ENCODE measurements at regions not wholly inside any gene's neighbourhood (a gene's known extent, or its start where the extent isn't known, plus 50 kb on each side); places are given as distances from the start of the nearest gene placed in this dataset.

DNA sequence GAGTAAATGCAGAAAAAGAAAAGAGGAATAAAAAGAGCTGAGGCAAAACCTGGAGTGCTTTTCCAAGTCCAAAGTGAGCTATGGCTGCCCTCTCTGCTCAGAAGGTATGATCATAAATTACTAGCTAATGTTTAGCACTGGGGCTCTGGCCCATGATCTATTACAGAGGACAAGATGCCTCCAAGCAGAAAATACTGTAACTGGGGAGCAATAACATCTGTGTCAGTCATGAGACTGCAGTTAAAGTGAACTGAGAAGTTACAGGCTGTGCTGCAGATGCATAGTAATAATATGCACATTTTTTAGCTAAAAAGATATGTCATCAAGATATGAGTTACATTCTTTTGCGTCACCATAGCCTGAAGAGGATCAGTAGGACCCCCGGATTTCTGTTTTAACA is 209.4 kb upstream of the RBBP8 start:
- TF ChIP-seq, protein P1, sequence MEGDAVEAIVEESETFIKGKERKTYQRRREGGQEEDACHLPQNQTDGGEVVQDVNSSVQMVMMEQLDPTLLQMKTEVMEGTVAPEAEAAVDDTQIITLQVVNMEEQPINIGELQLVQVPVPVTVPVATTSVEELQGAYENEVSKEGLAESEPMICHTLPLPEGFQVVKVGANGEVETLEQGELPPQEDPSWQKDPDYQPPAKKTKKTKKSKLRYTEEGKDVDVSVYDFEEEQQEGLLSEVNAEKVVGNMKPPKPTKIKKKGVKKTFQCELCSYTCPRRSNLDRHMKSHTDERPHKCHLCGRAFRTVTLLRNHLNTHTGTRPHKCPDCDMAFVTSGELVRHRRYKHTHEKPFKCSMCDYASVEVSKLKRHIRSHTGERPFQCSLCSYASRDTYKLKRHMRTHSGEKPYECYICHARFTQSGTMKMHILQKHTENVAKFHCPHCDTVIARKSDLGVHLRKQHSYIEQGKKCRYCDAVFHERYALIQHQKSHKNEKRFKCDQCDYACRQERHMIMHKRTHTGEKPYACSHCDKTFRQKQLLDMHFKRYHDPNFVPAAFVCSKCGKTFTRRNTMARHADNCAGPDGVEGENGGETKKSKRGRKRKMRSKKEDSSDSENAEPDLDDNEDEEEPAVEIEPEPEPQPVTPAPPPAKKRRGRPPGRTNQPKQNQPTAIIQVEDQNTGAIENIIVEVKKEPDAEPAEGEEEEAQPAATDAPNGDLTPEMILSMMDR (IDR thresholded peaks at IDR 0.05; ENCODE audit: insufficient read depth, low read length, poor library complexity, severe bottlenecking) = no peak
- H3K36me3 ChIP-seq (ENCODE audit: control insufficient read depth, insufficient read depth, low read length) = no peaks in the 10 kb centered on the region
- DNase-seq (ENCODE audit: extremely low read depth, insufficient read length) = no peak
- H3K27me3 ChIP-seq (replicated peaks; ENCODE audit: control insufficient read depth, insufficient read depth, low read length) = no peaks in the 10 kb centered on the region
- no peak overlapping the region for H3K4me3 ChIP-seq (replicated peaks; ENCODE audit: low read depth, low read length)

DNA sequence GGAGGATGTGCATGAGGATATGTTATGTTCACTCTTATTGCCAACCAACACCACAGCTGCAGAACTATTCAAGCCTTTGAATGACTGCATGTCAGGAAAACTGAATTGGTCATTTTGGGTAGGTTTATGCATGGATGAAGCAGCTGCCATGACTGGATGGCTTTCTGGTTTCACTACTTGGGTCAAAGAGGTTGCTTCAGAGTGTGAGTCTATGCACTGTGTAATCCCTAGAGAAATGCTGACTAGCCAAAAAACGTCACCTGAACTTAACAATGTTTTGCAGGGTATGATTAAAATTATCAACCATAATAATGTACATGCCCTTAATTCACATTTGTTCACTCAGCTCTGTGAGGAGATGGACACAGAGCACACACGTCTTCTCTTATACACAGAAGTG is 206.7 kb upstream of the RBBP8 start:
- Histone ChIP-seq H3K27me3 (replicated peaks; ENCODE audit: control insufficient read depth, insufficient read depth, low read length) (no peaks in the 10 kb centered on the region), H3K4me3 (replicated peaks; ENCODE audit: low read depth, low read length) (no peak overlapping the region)

DNA sequence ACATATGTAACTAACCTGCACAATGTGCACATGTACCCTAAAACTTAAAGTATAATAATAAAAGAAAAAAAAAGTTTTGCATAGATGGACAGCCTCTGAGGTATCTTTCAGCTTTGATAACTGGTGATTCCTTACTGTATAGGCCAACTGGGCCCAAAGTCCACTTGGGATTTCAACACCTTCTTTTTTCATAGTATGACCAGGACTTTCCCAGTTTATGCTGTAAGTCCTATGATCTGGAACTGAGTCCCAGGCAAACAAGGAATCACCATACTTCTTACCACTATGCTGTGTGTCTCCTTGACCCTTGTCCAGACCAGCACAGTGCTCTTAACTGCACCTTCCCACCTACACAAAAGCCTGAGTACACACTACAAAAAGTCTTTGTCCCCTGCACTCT is 205.1 kb upstream of the RBBP8 start:
- no peak for DNase-seq (ENCODE audit: extremely low read depth, insufficient read length)
- TF ChIP-seq, protein P1 (IDR thresholded peaks at IDR 0.05; ENCODE audit: insufficient read depth, low read length, poor library complexity, severe bottlenecking) = no peak
- Histone ChIP-seq H3K4me3 (replicated peaks; ENCODE audit: low read depth, low read length) (no peak overlapping the region), H3K36me3 (ENCODE audit: control insufficient read depth, insufficient read depth, low read length) (no peaks in the 10 kb centered on the region), H3K27me3 (replicated peaks; ENCODE audit: control insufficient read depth, insufficient read depth, low read length) (no peaks in the 10 kb centered on the region)

More for the DNA sequence above, 206.7 kb upstream of the RBBP8 start:
- H3K36me3 ChIP-seq (ENCODE audit: control insufficient read depth, insufficient read depth, low read length) = no peaks in the 10 kb centered on the region
- no peak for DNase-seq (ENCODE audit: extremely low read depth, insufficient read length)
- TF ChIP-seq, protein P1 (IDR thresholded peaks at IDR 0.05; ENCODE audit: insufficient read depth, low read length, poor library complexity, severe bottlenecking) = no peak

DNA sequence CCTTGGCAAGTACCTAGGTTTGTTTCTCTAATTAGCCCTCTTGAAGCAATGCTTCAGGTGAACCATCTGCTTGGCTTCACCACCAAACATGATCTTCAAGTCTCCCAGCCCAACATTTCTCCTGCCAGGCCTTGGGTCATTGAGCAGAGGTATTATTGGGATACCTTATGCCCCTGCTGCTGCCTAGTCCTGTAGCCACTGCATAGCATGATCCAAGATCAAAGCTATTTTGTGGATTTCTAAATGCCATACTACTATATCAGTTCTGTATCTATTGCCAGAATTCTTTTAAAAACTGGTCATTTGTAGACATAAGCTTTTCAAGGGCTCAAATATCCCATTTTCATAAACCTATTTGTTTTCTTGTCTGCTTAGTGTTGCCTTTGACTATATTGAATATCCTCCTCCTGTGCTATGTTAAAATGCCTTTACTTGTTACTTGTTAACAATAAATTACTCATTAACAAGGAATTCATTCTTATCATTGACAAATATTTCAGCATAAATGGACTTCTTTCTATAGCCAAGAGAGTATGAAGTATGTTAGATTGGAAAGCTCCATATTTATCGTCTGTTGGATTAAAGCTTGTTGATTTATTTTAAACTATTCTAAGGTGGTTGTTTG is 204.5 kb upstream of the RBBP8 start:
- Histone ChIP-seq H3K36me3 (ENCODE audit: control insufficient read depth, insufficient read depth, low read length) (no peaks in the 10 kb centered on the region), H3K4me3 (replicated peaks; ENCODE audit: low read depth, low read length) (no peak overlapping the region), H3K27me3 (replicated peaks; ENCODE audit: control insufficient read depth, insufficient read depth, low read length) (no peaks in the 10 kb centered on the region)
- TF ChIP-seq, protein P1 (IDR thresholded peaks at IDR 0.05; ENCODE audit: insufficient read depth, low read length, poor library complexity, severe bottlenecking) = no peak
- DNase-seq (ENCODE audit: extremely low read depth, insufficient read length) = no peak

DNA sequence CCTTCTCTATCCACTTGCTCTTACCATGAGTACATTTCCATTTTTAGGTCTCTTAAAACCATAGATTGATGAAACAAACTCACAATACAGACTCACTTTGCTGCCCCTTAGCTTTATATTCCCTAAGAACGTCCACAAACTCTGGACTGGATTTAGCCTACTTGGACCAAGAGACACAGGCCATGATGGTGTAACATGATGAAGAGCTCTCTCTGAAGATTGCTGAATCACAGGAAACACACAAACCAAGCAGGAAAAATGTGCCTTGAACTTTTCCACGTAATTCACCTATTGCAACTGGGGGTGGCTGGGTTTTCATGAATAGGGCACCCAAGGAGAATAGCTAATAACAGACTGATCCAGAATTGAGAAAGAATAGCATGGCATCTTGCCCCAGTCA is 201.7 kb upstream of the RBBP8 start:
- H3K36me3 ChIP-seq (ENCODE audit: control insufficient read depth, insufficient read depth, low read length) = no peaks in the 10 kb centered on the region
- no peak for DNase-seq (ENCODE audit: extremely low read depth, insufficient read length)
- TF ChIP-seq, protein P1 (IDR thresholded peaks at IDR 0.05; ENCODE audit: insufficient read depth, low read length, poor library complexity, severe bottlenecking) = no peak
- no peaks in the 10 kb centered on the region for H3K27me3 ChIP-seq (replicated peaks; ENCODE audit: control insufficient read depth, insufficient read depth, low read length)
- no peak overlapping the region for H3K4me3 ChIP-seq (replicated peaks; ENCODE audit: low read depth, low read length)
